NCI-H2196 treated with DMSO at 0.1 percent for 48 hours (cell line): ENCODE measurements at regions not wholly inside any gene's neighbourhood (a gene's known extent, or its start where the extent isn't known, plus 50 kb on each side); places are given as distances from the start of the nearest gene placed in this dataset.
A peak's percentile ranks its signal among the peaks of the same experiment; 100 is the strongest.
"Not testable (repeated sequence)": the region's sequence is repeated elsewhere in the genome, so short reads cannot be mapped to it uniquely, and the experiment has no call there.

Experiments
- DNase-seq: peaks from one replicate; lab custom pipeline; 2025; ENCODE audit not compliant: unreplicated experiment; lab: John Stamatoyannopoulos, UW

GRCh38 chr1:30660241-30660640 lies 63.1 kb downstream of the MATN1 start:
- no peak for DNase-seq

DNA sequence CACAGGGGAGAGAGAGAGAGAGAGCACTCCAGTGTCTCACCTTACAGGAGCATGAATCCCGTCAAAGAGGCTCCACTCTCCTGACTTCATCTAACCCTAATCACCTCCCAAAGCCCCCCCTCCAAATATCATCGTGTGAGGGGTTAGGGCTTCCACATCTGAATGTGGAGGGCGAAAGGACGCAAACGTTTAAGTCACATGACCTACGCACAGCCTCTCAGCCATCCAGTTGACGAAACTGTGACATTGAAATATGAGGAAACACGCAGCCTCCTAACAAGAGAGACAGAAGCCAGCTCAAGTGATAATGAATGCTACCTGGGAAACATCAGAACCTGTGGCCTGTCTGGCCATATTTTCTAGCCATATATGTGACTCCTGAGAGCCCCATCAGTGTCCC lies 63.7 kb downstream of the MATN1 start:
- DNase-seq, result no peak

GRCh38 chr1:30658375-30658774 lies 65.0 kb downstream of the MATN1 start:
- DNase-seq, result not testable (repeated sequence)

DNA sequence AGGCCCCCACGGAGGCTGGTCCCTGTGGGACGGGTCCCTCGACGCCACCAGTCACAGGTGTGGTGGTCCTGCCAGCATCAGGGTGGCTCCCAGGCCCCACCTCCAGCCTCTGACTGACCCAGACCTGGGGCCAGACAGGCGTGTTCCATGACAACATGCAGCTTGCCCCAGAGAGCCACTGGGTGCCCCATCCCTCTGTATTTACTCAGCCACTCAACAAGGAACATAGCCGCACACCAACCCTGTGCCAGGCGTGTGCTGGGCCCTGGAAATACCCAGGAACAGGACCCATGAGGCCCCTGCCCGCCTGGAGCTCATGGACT lies 65.4 kb downstream of the MATN1 start:
- DNase-seq, result no peak

- DNase-seq, result no peak
These were observed 66.0 kb downstream of the MATN1 start for GRCh38 chr1:30657131-30658013.

- DNase-seq, result no peak
These were observed 67.0 kb downstream of the MATN1 start for GRCh38 chr1:30656171-30656940.

- DNase-seq, result no peak
These were observed 67.7 kb downstream of the MATN1 start for GRCh38 chr1:30655672-30656071.

DNA sequence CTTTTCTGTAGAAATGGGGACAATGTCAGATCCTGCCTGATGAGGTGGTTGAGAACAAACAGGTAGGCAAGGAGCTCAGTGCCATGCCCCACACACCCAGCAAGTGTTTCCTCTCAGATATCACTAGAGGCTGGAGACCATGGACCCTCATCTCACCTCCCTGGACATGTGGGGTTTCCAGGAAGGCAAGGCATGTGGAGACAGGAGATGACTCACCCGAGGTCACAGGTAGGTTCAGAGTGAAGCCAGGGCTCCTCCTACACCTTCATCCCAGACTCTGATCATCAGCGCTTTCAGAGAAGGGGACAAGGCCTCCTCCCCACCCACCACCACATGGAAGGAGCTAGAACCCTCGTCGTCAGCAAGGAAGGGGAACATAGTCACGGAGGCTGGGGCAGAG lies 69.2 kb downstream of the MATN1 start:
- DNase-seq, result no peak

GRCh38 chr1:30652152-30652841 lies 71.1 kb downstream of the MATN1 start:
- peak; percentile 55 for DNase-seq

GRCh38 chr1:30651395-30651794 lies 72.0 kb downstream of the MATN1 start:
- not testable (repeated sequence) for DNase-seq

DNA sequence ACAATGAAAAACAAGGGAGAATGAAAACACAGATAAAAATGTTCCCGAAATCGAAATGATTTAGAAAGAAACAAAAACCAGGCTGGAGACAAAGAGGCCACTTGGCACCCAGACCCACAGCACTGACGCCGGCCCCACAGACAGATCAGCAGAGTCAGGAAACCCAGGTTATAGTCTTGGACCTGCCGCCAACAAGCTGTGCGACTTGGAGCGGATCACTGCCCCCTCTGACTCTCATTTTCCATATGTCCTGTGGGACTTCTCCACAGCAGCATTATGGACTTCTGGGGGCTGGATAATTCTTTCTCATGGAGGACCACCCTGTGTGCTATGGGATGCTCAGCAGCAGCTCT lies 72.4 kb downstream of the MATN1 start:
- DNase-seq, result no peak

GRCh38 chr1:30650038-30650967 lies 73.1 kb downstream of the MATN1 start:
- DNase-seq, result no peak

DNA sequence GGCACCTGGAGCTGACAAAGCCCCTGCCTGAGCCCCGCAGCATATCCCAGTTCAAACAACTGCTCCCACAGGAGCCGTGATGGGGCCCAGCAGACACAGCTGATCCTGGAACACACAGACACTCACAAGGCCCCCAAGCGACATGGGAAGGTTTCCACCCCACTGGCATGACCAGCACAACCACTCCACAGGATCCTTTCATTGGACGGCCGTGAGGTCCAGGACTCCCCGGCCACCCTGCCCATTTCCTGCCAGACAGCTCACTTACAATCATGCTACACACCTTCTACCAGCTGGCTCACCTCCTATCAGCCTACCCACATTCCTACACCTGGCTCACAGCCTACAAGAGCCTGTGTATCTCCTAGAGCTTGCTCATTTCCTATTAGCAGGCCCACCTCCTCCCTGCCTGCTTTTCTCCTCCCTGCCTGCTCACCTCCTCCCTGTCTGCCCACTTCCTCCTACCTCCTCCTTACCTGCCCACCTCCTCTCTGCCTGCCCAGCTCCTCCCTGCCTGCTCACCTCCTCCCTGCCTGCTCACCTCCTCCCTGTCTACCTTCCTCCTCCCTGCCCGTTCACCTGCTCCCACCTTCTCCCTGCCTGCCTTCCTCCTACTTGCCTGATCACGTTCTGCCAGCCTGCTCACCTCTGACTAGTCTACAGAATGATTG lies 73.9 kb downstream of the MATN1 start:
- peak; percentile 67 for DNase-seq

DNA sequence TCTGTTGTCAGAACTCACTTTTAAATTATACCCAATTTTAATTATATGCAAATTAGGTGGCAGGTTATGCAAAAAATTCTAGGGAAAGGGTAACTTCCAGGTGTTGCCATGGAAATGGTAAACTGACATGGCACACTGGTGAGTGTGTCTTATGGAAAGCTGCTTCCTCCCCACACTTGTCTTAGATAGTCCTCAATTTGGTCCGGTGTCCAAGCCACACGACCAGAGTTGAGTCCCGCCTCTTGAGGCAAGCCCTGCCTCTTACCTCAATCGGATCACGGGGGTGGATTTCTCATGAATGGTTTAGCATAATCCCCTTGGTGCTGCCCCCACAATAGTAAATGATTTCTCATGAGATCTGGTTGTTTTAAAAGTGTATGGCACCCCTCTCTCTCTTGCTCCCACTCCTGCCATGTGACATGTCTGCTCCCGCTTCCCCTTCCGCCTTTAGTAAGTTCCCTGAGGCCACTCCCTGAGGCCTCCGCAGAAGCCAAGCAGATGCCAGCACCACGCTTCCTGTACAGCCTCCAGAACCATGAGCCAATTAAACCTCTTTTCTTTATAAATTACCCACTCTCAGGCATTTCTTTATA lies 74.9 kb downstream of the MATN1 start:
- DNase-seq, result no peak

- no peak for DNase-seq
These were observed 77.6 kb downstream of the MATN1 start for GRCh38 chr1:30645807-30646206.

DNA sequence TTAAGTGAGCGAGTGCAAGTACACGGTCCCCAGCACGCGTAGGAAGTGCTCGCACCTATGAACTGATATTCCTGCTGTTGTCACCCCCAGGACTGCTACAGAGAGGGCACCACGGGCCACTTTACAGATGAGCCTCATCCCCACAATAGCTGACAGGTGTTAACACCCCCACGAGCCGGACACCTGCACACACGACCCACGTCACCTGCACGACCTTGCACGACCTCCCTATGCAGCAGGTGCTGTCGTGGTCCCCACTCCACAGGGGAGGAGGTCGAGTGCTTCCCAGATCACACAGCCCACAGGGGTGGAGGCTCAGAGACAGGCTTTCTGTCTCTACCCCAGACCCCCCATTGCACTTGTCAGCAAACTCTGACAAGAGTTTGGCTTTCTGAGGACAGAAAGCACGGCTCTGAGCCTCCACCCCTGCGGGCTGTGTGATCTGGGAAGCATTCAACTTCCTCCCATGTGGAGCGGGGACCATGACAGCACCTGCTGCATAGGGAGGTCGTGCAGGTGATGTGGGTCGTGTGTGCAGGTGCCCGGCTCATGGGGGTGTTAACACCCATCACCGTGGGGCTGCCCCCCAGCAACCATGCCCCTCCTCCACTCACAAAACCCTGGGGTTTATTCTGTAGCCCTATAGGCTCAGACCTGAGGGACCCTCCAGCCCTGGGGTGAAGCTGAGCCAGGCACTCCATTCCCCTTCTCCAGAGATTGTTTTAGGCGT lies 80.8 kb downstream of the MATN1 start:
- no peak for DNase-seq

- no peak for DNase-seq
These were observed 81.6 kb downstream of the MATN1 start for GRCh38 chr1:30641572-30642353.

- no peak for DNase-seq
These were observed 83.4 kb downstream of the MATN1 start for GRCh38 chr1:30639881-30640452.
